ENCODE measurements at regions not wholly inside any gene's neighbourhood (a gene's known extent, or its start where the extent isn't known, plus 50 kb on each side); places are given as distances from the start of the nearest gene placed in this dataset.

GRCh38 chr6:120871416-120872261 lies 462.6 kb downstream of the TBC1D32 start:
- no peak for TF ChIP-seq POLR2A (IDR thresholded peaks at IDR 0.05)
- TF ChIP-seq CTCF (IDR thresholded peaks at IDR 0.05) = no peak
- TF ChIP-seq POLR2AphosphoS5 (IDR thresholded peaks at IDR 0.05) = no peak
- no peak for TF ChIP-seq EP300 (IDR thresholded peaks at IDR 0.05)

All from sigmoid colon (tissue), 4 donors.